ENCODE measurements at regions not wholly inside any gene's neighbourhood (a gene's known extent, or its start where the extent isn't known, plus 50 kb on each side); places are given as distances from the start of the nearest gene placed in this dataset.
"Not testable (repeated sequence)": the region's sequence is repeated elsewhere in the genome, so short reads cannot be mapped to it uniquely, and the experiment has no call there.

DNA sequence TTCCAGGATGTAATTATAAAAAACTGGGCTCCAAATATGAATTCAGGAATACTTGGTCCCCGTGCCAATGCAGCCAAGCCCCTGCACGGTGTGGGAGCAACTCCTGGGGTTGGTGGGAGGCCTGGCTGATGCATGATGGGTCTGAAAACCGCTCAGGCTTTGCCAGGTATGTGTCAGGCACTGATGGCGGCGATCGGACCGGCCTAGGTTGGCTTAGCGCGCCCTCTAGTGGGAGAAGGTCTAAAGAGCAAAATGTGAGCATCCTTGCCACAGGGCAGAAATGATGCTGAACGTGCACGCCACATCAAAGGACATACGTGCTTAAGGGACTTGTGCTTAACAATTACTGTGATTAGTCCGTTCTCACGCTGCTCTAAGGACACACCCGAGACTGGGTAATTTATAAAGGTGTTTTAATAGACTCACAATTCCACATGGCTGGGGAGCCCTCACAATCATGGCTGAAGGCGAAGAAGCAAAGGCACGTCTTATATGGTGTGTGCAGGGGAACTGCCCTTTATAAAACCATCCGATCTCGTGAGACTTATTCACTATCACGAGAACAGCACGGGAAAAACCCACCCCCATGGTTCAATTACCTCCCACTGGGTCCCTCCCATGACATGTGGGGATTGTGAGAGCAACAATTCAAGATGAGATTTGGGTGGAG lies 196.2 kb upstream of the PLGLB1 start:
- TF ChIP-seq, protein P1, sequence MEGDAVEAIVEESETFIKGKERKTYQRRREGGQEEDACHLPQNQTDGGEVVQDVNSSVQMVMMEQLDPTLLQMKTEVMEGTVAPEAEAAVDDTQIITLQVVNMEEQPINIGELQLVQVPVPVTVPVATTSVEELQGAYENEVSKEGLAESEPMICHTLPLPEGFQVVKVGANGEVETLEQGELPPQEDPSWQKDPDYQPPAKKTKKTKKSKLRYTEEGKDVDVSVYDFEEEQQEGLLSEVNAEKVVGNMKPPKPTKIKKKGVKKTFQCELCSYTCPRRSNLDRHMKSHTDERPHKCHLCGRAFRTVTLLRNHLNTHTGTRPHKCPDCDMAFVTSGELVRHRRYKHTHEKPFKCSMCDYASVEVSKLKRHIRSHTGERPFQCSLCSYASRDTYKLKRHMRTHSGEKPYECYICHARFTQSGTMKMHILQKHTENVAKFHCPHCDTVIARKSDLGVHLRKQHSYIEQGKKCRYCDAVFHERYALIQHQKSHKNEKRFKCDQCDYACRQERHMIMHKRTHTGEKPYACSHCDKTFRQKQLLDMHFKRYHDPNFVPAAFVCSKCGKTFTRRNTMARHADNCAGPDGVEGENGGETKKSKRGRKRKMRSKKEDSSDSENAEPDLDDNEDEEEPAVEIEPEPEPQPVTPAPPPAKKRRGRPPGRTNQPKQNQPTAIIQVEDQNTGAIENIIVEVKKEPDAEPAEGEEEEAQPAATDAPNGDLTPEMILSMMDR (IDR thresholded peaks at IDR 0.05), result peak; percentile 41 to 51
- not testable (repeated sequence) for H3K4me3 ChIP-seq, H3K36me3 ChIP-seq, H3K9me3 ChIP-seq, H3K27ac ChIP-seq, H3K4me1 ChIP-seq, H3K27me3 ChIP-seq
- DNase-seq (ENCODE audit: low spot score), result peak; percentile 63

DNA sequence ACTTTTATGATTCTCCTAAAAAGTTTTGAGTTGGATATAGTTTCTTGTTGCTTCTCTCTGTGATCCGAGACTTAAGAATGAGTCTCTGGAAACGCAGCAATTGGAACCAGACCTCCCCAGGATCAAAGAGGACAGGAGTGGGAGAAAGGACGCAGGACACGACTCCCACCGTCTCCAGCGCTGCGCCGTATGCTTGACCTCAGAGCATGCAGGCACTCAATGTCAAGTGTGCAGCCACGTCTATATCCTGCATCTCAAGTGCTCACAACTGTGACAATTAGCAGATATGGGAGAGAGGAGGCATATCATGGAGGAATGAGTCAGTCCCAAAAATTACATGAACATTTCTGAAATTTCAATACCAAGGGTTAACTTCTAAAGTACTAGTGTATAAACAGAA lies 199.0 kb upstream of the PLGLB1 start:
- H3K27ac ChIP-seq; H3K9me3 ChIP-seq; H3K36me3 ChIP-seq; DNase-seq (ENCODE audit: low spot score); H3K4me1 ChIP-seq; H3K27me3 ChIP-seq; H3K4me3 ChIP-seq: not testable (repeated sequence)

DNA sequence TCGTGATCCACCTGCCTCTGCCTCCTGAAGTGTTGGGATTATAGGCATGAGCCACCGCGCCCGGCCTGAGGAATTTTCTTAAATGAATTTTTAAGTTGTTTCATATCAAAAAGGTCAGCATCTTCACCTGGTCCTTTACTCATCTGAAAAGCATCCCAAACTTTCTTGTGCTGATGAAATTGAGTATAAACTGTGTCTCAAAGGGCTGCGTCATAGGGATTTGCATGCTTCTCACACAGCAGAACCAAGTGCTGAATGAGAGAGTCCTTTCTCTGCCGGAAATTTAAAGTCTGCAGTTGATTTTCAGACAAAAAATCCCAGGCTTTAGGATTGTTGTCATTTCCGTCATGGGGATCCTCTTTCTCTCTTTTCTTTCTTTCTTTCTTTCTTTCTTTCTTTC lies 200.5 kb upstream of the PLGLB1 start:
- not testable (repeated sequence) for DNase-seq (ENCODE audit: low spot score); H3K4me3 ChIP-seq; H3K27me3 ChIP-seq; H3K36me3 ChIP-seq; H3K9me3 ChIP-seq; H3K4me1 ChIP-seq; H3K27ac ChIP-seq

DNA sequence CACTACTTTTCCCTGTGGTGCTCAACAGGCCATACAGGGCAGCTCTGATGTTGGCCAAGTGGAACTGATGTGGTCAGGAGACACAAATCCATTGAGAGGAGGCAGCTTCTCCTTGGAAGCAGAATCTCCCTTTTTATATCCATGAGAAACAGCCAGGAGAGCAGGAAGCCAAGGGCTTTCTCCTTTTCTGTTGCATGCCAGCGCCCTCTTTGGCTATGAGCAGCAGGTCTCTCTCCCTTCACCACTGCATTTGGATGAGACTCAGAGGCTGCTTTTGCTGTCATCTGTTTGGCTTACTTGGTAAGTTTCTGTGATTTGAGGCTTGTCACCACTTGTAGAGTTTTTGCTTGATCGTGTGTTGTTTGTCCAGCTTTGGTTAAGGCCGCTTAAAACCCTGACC lies 202.2 kb upstream of the PLGLB1 start:
- H3K4me1 ChIP-seq; H3K9me3 ChIP-seq; DNase-seq (ENCODE audit: low spot score); H3K27ac ChIP-seq; H3K27me3 ChIP-seq; H3K36me3 ChIP-seq; H3K4me3 ChIP-seq: not testable (repeated sequence)

DNA sequence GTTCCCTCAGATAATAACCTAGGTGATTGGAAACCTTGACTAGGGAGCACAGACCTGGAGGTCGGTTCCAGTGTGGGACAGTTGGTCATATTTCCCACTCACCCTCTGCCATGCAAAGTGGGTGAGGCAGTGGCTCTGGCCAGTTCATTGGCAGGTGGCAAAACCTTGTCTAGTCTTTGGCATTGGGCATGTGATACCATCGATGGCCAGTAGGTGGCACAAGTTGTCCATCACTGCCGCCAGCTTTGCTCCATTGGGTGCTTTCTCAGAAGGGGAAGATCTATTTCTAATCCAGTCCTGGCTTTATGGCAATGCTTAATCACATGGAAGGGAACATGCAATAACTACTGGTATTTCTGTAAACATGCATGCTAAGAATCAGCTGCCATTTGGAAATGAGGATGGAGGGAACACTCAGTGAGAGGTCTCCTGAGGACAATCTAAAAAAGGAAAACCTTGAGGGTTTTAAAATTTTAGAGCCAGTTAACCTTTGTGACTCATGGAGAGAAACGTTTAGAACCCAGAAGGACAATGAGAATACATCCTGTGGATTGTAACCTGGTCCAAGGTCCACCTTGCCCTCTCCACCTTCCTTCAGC lies 207.5 kb upstream of the PLGLB1 start:
- DNase-seq (ENCODE audit: low spot score); H3K27ac ChIP-seq; H3K4me3 ChIP-seq; H3K27me3 ChIP-seq; H3K36me3 ChIP-seq; H3K4me1 ChIP-seq; H3K9me3 ChIP-seq: not testable (repeated sequence)
- TF ChIP-seq, protein P1 (IDR thresholded peaks at IDR 0.05), result peak; percentile 60 to 69

DNA sequence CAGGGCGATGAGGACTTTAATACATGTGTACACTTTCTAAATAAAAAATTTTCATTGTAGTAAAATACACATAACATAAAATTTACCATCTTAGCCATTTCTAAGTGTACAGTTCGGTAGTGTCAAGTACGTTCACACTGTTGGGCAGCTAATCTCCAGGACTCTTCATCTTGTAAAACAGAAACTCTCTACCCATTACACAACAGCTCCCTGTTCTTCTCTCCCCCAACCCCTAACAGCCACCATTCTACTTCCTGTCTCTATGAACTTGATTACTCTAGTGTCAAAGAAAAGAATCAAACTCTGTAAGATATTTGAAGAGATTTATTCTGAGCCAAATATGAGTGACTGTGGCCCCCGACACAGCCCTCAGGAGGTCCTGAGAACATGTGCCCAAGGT lies 208.3 kb upstream of the PLGLB1 start:
- H3K27me3 ChIP-seq; DNase-seq (ENCODE audit: low spot score); H3K36me3 ChIP-seq; H3K4me3 ChIP-seq; H3K4me1 ChIP-seq; H3K9me3 ChIP-seq; H3K27ac ChIP-seq: not testable (repeated sequence)

DNA sequence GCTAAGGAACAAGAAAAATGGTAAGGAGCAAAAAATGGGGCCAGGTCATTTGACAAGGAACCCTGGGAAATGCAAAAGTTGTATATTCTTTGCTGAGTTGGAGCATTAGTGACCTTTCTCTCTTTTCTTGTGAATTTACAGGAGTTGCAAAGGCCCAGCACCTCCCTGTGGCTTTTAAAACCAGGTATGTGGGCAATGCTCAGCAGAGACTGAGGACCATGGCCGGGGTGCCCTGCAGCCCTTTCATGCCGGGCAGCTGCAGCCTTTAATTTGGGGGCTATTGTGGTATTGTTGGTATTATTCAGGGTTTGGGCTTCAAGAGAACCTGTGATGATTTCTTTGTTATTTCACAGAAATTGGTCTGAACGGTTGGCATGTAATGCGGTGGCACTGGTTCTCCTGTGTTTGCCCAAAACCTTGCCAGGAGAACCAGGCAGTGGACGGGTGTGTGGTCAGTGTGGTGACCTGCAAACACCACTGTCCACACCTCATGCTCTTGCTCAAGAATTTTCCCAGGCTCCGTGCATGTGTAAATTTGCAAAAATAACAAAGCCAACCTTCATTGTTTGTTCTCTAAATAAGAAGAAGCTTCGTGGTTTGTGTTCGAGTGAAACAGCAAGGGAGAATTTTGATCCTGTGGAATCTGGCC lies 213.8 kb upstream of the PLGLB1 start:
- not testable (repeated sequence) for H3K9me3 ChIP-seq; DNase-seq (ENCODE audit: low spot score); H3K36me3 ChIP-seq; H3K27me3 ChIP-seq; H3K27ac ChIP-seq; H3K4me3 ChIP-seq; H3K4me1 ChIP-seq

DNA sequence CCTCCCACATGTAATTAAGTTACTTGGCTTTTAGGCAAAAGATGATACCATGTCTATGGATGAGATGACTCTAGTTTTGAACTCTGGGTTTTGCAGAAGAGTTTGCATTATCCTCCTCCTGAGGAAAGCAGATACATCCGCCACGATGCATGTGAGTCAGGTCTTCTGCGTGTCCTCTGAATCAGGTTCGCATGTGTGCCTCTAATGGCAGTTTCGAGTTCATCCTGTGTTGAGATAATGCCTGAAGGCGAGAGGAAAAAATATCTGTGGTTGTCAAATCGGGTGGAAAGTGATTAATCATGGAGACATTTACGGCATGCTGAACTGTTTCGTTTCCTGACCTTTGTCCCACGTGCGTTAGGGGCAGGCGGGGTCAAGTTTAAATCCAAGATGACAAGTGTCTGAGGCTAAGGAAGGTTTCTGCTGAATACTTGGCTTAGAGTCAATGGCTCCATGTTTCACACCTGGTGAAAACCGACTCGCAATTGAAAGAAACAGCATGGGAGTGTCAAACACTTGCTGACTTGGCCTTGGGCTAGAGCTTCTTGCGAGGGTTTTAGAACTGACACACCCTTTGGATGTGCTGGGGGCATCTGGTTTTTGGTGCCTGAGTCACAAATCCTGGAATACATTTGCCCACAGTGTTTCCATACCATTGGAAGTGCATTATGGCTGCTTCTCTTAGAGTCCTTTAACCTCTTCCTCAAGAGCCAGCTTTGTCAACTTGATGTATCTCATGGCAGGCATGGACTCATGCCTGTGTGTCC lies 216.1 kb upstream of the PLGLB1 start:
- H3K27me3 ChIP-seq; H3K9me3 ChIP-seq; H3K27ac ChIP-seq; H3K4me1 ChIP-seq; H3K4me3 ChIP-seq; DNase-seq (ENCODE audit: low spot score); H3K36me3 ChIP-seq: not testable (repeated sequence)

DNA sequence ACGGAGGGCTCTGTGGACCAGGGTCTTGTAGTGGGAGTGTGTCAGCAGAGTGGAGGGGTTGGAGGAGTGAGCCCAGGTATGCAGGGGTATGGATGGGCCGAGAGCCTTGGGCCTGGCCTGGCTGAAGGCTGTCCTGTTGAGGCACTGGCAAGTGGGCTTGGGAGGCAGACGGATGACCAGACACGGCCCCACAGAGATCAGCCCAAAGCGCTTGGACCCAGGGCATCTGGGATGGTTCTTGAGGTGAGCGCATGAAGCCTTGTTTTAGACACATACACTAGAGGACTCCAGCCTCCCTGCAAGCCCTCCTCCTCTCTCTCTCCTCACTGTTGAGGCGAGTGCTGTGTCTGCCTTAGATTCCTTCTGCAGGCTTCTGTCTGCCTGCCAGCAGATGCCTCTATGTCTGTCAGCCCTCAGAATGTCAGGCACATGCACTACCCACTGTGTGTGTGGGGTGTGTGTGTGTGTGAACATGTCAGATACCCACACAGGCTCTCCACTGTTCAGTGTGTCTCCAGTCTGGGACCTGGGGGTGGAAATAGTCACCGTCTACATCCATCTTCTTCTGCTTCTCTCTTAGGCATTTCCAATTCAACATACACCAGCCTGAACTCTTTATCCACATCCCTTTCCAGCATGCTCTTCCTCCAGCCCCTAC lies 218.0 kb upstream of the PLGLB1 start:
- H3K36me3 ChIP-seq; H3K4me3 ChIP-seq; H3K9me3 ChIP-seq; DNase-seq (ENCODE audit: low spot score); H3K27me3 ChIP-seq; H3K4me1 ChIP-seq; H3K27ac ChIP-seq: not testable (repeated sequence)

DNA sequence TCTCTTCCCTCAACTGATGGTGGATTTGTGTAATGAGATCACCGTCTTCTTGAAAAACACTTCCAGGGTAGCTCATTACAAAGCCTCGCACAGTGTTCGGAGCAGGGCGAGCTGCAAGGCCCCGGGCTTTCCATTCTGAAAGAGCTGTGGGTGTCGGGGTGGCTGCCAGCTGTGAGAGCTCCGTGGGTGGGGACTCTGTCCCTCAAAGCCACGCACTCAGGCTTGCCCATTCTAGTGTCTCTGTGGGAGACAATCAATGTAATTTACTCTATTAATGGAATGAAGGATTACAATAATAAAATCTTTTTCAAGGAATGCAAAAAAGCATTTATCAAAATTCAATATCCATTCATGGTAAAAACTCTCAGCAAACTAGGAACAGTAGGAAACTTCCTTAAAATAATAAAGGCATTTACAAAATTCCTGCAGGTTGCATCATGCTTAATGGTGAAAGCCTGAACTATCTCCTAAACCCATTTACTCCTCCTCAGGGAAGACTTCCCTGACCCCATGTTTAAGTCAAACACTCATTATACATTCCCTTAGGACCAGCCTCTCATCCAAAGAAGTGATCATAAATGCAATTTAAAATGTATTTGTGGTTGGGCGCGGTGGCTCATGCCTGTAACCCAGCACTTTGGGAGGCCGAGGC lies 224.5 kb upstream of the PLGLB1 start:
- H3K9me3 ChIP-seq; H3K36me3 ChIP-seq; H3K27me3 ChIP-seq; H3K4me1 ChIP-seq; H3K4me3 ChIP-seq; H3K27ac ChIP-seq; DNase-seq (ENCODE audit: low spot score): not testable (repeated sequence)

DNA sequence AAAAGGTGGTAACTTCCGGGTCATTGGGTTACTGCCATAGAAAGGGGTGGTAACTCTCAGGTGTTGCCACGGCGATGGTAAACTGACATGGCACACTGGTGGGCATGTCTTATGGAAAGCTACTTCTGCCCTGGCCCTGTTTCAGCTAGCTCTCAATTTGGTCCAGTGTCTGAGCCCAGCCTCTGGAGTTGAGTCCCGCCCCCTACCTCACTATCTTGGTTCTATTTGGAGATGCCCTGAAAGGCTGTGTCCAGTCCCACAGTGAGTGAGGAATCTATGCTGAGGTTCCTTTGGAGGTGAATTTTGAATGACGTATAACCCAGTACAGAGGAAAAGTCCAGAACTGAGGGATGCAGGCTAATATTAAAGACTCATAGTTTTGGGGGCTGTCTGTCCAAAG lies 230.4 kb upstream of the PLGLB1 start:
- not testable (repeated sequence) for H3K27ac ChIP-seq; H3K9me3 ChIP-seq; H3K27me3 ChIP-seq; DNase-seq (ENCODE audit: low spot score); H3K4me1 ChIP-seq; H3K4me3 ChIP-seq; H3K36me3 ChIP-seq

DNA sequence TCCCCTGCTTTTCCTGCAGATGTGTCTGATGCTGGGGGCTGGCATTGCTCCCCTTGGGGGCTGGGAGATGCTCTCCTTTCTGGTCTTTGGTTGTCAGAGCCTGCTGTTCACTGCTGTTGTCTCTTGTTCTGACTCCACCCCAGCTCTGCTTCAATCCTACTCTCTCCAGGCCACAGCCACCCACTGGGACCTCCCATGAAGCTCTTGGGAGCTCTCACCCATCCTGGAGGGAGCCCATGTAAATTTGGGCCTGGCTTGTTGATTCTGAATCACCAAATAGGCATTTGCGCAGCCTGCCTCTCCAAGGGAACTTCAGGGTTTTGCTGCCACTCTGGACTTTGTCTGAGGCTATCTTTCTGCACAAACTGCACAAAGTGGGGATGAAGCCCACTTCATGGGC lies 232.9 kb upstream of the PLGLB1 start:
- H3K36me3 ChIP-seq; H3K27me3 ChIP-seq; H3K4me1 ChIP-seq; DNase-seq (ENCODE audit: low spot score); H3K9me3 ChIP-seq; H3K27ac ChIP-seq; H3K4me3 ChIP-seq: not testable (repeated sequence)

Measured in right atrium auricular region (tissue), 2 donors.